Urinary bladder (tissue), 3 donors: ENCODE measurements at regions not wholly inside any gene's neighbourhood (a gene's known extent, or its start where the extent isn't known, plus 50 kb on each side); places are given as distances from the start of the nearest gene placed in this dataset.
"Not testable (repeated sequence)": the region's sequence is repeated elsewhere in the genome, so short reads cannot be mapped to it uniquely, and the experiment has no call there.

ENCODE experiments used
- DNase-seq: peaks from one replicate; pipeline ENCODE4 v3.0.0-alpha.2; 2015; ENCODE audit errors: extremely low spot score
- H3K27ac ChIP-seq: one replicate; pipeline ENCODE4 v1.5.1; 2013; ENCODE audit warnings: low read depth, mild to moderate bottlenecking, moderate library complexity
- H3K36me3 ChIP-seq: one replicate; pipeline ENCODE4 v1.6.1; 2013; ENCODE audit warnings: mild to moderate bottlenecking, moderate library complexity; ENCODE audit not compliant: insufficient read depth
- H3K4me1 ChIP-seq: one replicate; pipeline ENCODE4 v1.6.1; 2013; ENCODE audit warnings: mild to moderate bottlenecking, moderate library complexity; ENCODE audit not compliant: insufficient read depth
- H3K4me3 ChIP-seq: one replicate; pipeline ENCODE4 v1.5.1; 2013; ENCODE audit warnings: low read depth, low read length
- WGBS: extraction: QIAGEN DNeasy Blood & Tissue Kit; methylation state at CpG from one replicate; pipeline ENCODE4 v1.1.7; 2013; 5-methylcytosine and 5-hydroxymethylcytosine counted together
- donor health status: healthy with polysubstance abuse.
- donor health status: healthy.

- not testable (repeated sequence) for H3K4me1 ChIP-seq, H3K36me3 ChIP-seq, H3K27ac ChIP-seq, H3K4me3 ChIP-seq, DNase-seq
- 31% methylated on average over 8 of the region's 8 CpGs for WGBS
These were observed 154.3 kb downstream of the CWH43 start for GRCh38 chr4:49140351-49140750.

DNA sequence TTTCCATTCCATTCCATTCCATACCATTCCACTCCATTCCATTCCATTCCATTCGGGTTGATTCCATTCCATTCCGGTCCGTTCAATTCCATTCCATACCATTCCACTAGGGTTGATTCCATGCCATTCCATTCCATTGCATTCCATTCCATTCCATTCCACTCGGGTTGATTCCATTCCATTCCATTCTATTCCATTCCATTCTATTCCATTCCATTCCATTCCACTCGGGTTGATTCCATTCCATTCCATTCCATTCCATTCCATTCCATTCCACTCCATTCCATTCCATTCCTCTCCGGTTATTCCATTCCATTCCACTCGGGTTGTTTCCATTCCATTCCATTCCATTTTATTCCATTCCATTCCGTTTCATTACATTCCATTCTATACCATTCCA is 155.9 kb downstream of the CWH43 start:
- DNase-seq, H3K27ac ChIP-seq, H3K4me1 ChIP-seq, H3K4me3 ChIP-seq, H3K36me3 ChIP-seq: not testable (repeated sequence)
- 52% methylated on average over 2 of the region's 8 CpGs for WGBS

- 65% methylated on average over 7 of the region's 7 CpGs for WGBS
- not testable (repeated sequence) for DNase-seq, H3K4me3 ChIP-seq, H3K4me1 ChIP-seq, H3K27ac ChIP-seq, H3K36me3 ChIP-seq
These were observed 161.1 kb downstream of the CWH43 start for GRCh38 chr4:49147143-49147542.

- not testable (repeated sequence) for H3K4me3 ChIP-seq, DNase-seq, H3K4me1 ChIP-seq, H3K27ac ChIP-seq, H3K36me3 ChIP-seq
- 44% methylated on average over 6 of the region's 6 CpGs for WGBS
These were observed 161.5 kb downstream of the CWH43 start for GRCh38 chr4:49147596-49147995.

DNA sequence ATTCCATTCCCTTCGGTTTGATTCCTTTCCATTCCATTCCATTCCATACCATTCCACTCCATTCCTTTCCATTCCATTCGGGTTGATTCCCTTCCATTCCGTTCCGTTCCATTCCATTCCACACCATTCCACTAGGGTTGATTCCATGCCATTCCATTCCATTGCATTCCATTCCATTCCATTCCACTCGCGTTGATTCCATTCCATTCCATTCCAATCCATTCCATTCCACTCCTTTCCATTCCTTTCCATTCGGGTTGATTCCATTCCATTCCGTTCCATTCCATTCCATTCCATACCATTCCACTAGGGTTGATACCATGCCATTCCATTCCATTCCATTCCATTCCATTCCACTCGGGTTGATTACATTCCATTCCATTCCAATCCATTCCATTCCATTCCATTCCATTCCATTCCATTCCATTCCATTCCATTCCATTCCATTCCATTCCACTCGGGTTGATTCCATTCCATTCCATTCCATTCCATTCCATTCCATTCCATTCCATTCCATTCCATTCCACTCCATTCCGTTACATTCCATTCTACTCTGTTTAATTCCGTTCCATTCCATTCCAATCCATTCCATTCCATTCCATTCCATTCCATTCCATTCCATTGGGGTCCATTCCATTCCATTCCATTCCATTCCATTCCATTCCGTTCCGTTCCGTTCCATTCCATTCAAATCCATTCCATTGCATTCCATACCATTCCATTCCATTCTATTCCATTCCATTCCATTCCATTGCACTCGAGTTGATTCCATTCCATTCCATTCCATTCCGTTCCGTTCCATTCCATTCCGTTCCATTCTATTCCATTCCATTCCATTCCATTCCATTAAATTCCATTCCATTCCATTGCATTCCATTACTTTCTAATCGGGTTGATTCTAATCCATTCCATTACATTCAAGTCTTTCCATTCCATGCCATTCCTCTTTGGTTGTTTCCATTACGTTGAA is 163.2 kb downstream of the CWH43 start:
- H3K4me3 ChIP-seq, H3K4me1 ChIP-seq, H3K36me3 ChIP-seq, H3K27ac ChIP-seq: not testable (repeated sequence)
- 67% methylated on average over 21 of the region's 21 CpGs for WGBS
- peak; percentile 87 for DNase-seq

GRCh38 chr4:49150351-49151083 is 164.4 kb downstream of the CWH43 start:
- not testable (repeated sequence) for DNase-seq, H3K27ac ChIP-seq, H3K4me1 ChIP-seq, H3K36me3 ChIP-seq, H3K4me3 ChIP-seq
- 49% methylated on average over 10 of the region's 10 CpGs for WGBS

- DNase-seq, H3K4me1 ChIP-seq, H3K36me3 ChIP-seq, H3K4me3 ChIP-seq, H3K27ac ChIP-seq: not testable (repeated sequence)
- 75% methylated on average over 11 of the region's 11 CpGs for WGBS
These were observed 166.9 kb downstream of the CWH43 start for GRCh38 chr4:49153011-49153410.

DNA sequence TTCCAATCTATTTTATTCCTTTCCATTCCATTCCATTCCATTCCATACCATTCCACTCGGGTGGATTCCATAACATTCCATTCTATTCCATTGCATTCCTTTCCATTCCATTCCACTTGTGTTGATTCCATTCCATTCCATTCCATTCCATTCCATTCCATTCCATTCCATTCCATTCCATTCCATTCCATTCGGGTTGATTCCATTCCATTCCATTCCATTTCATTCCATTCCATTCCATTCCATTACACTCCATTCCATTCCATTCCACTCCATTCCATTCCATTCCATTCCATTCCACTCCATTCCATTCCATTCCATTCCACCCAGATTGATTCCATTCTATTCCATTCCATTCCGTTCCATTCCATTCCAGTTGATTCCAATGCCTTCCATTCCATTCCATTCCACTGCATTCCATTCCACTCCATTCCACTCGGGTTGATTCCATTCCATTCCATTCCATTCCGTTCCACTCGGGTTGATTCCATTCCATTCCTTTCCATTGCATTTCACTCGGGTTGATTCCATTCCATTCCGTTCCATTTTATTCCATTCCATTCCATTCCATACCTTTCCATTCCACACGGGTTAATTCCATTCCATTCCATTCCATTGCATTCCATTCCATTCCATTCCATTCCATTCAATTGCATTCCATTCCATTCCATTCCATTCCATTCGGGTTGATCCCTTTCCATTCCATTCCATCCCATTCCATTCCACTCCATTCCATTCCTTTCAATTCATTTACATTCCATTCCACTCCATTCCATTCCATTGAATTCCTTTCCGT is 168.4 kb downstream of the CWH43 start:
- peak; percentile 90 for DNase-seq
- not testable (repeated sequence) for H3K36me3 ChIP-seq, H3K27ac ChIP-seq, H3K4me3 ChIP-seq, H3K4me1 ChIP-seq
- WGBS, result 60% methylated on average over 11 of the region's 11 CpGs

DNA sequence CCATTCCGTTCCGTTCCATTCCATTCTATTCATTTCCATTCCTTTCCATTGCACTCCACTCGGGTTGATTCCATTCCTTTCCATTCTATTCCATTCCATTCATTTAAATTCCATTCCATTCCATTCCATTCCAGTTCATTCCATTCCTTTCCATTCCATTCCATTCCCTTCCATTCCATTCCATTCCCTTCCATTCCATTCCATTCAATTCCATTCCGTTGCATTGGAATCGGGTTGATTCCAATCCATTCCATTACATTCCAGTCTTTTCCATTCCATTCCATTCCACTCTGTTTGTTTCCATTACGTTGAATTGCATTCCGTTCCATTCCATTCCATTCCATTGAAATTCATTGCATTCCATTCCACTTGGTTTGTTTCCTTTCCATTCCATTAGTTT is 169.2 kb downstream of the CWH43 start:
- 68% methylated on average over 7 of the region's 7 CpGs for WGBS
- H3K4me1 ChIP-seq, H3K4me3 ChIP-seq, H3K36me3 ChIP-seq, DNase-seq, H3K27ac ChIP-seq: not testable (repeated sequence)

DNA sequence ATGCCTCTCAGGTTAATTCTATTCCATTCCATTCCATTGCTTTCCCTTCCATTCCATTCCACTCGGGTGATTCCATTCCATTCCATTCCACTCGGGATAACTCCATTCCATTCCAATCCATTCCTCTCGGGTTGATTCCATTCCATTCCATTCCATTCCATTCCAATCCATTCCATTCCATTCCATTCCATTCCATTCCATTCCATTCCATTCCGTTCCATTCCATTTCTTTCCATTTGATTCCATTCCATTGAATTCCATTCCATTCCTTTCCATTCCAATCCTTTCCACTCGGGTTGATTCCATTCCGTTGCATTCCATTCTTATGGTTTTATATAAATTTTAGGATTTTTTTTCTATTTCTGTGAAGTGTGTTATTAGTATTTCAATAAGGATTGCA is 170.2 kb downstream of the CWH43 start:
- H3K4me1 ChIP-seq, DNase-seq, H3K27ac ChIP-seq, H3K36me3 ChIP-seq, H3K4me3 ChIP-seq: not testable (repeated sequence)
- WGBS, result 62% methylated on average over 6 of the region's 6 CpGs

- WGBS, result 46% methylated on average over 2 of the region's 2 CpGs
- H3K36me3 ChIP-seq, H3K27ac ChIP-seq, H3K4me1 ChIP-seq, H3K4me3 ChIP-seq, DNase-seq: not testable (repeated sequence)
These were observed 171.6 kb downstream of the CWH43 start for GRCh38 chr4:49157630-49158029.

DNA sequence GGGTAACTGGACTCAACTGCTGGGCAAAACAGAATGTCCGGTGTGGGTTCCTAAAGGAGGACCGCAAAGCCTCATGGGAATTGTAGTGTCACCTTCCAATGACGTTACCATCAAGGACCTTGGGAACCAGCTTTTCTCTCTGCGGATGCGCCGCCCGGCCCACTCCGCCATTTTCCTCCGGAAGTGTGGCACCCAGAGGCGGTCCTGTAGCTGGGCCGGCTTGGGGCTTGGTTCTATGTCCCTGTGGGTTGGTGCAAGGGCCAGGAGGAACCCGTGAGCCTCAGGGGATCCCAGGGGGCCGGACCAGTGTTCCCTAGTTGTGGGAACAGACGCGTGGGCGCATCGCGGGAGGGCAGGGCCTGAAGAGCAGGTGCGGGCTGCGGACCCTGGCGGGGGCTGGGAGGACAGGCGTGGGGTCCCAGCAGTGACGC is 175.1 kb downstream of the CWH43 start:
- H3K36me3 ChIP-seq, H3K27ac ChIP-seq, DNase-seq, H3K4me1 ChIP-seq, H3K4me3 ChIP-seq: not testable (repeated sequence)
- 79% methylated on average over 23 of the region's 23 CpGs for WGBS

DNA sequence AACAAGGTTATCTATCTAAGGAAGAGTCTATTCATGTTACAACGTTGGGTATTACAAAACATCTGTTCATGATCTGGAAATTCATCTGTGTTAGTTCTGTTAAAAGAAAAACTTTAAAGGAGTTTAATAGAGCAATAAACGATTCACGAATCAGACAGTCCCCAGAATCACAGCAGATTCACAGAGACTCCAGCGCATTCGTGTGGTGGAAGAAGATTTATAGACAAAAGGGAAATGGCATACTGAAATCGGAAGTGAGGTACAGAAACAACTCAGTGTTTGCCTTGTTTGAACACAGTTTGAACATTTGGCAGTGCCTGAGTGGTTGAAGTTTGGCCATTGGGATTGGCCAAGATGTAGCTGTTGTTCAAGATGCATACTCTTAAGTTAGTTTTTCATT is 178.8 kb downstream of the CWH43 start:
- not testable (repeated sequence) for DNase-seq, H3K36me3 ChIP-seq, H3K4me1 ChIP-seq, H3K27ac ChIP-seq, H3K4me3 ChIP-seq
- 61% methylated on average over 6 of the region's 6 CpGs for WGBS
